ENCODE measurements at regions not wholly inside any gene's neighbourhood (a gene's known extent, or its start where the extent isn't known, plus 50 kb on each side); places are given as distances from the start of the nearest gene placed in this dataset.

- H3K27me3 Mint-ChIP-seq (ENCODE audit: low read depth), result no peaks in the 10 kb centered on the region
- no peak for DNase-seq (ENCODE audit: low spot score)
- TF ChIP-seq ZSCAN18 (CRISPR knock-in tag; IDR thresholded peaks at IDR 0.05) (no peak), MAX (CRISPR knock-in tag; IDR thresholded peaks at IDR 0.05) (no peak), ZNF219 (CRISPR knock-in tag; IDR thresholded peaks at IDR 0.05; ENCODE audit: borderline replicate concordance) (no peak), HMGXB4 (CRISPR knock-in tag; IDR thresholded peaks at IDR 0.05) (no peak), ZNF671 (CRISPR knock-in tag; IDR thresholded peaks at IDR 0.05) (no peak), FOXP1 (CRISPR knock-in tag; IDR thresholded peaks at IDR 0.05; ENCODE audit: borderline replicate concordance) (no peak), ZNF532 (CRISPR knock-in tag; IDR thresholded peaks at IDR 0.05; ENCODE audit: borderline replicate concordance) (no peak), ELF4 (CRISPR knock-in tag; IDR thresholded peaks at IDR 0.05; ENCODE audit: low read depth) (no peak), CREM (CRISPR knock-in tag; IDR thresholded peaks at IDR 0.05) (no peak), RELA (CRISPR knock-in tag; IDR thresholded peaks at IDR 0.05; ENCODE audit: borderline replicate concordance) (no peak), ATF3 (CRISPR knock-in tag; conservative IDR thresholded peaks at IDR 0.05) (no peak), JAZF1 (CRISPR knock-in tag; IDR thresholded peaks at IDR 0.05) (no peak), ZNF138 (CRISPR knock-in tag; conservative IDR thresholded peaks at IDR 0.05) (no peak), MXD4 (CRISPR knock-in tag; IDR thresholded peaks at IDR 0.05; ENCODE audit: borderline replicate concordance) (no peak), ZBTB21 (CRISPR knock-in tag; IDR thresholded peaks at IDR 0.05; ENCODE audit: borderline replicate concordance) (no peak), ZNF281 (CRISPR knock-in tag; IDR thresholded peaks at IDR 0.05) (no peak), ZNF396 (CRISPR knock-in tag; IDR thresholded peaks at IDR 0.05; ENCODE audit: borderline replicate concordance) (no peak), MYBL2 (CRISPR knock-in tag; IDR thresholded peaks at IDR 0.05) (no peak), ZNF263 (CRISPR knock-in tag; IDR thresholded peaks at IDR 0.05; ENCODE audit: low read depth) (no peak), NFYB (CRISPR knock-in tag; conservative IDR thresholded peaks at IDR 0.05; ENCODE audit: low read depth) (no peak)
- H3K36me3 Mint-ChIP-seq, result no peaks in the 10 kb centered on the region
- no peak for ATAC-seq
- no peaks in the 10 kb centered on the region for H3K9me3 Mint-ChIP-seq
- H3K27ac Mint-ChIP-seq, result no peak overlapping the region
- H3K4me1 Mint-ChIP-seq, result no peaks in the 10 kb centered on the region
- no peak overlapping the region for H3K4me3 Mint-ChIP-seq
- ChIA-PET CTCF (interaction anchor here (0.7 kb wide), 1 partner anchor 768 kb away, joined by 4 read pairs; no protein-coding TSS in a partner anchor), POLR2A (no interaction called here)
Observed at GRCh38 chr5:87008751-87009560, 258.7 kb upstream of the RASA1 start.
